T1000 (cell line): ENCODE measurements at regions not wholly inside any gene's neighbourhood (a gene's known extent, or its start where the extent isn't known, plus 50 kb on each side); places are given as distances from the start of the nearest gene placed in this dataset.
A peak's percentile ranks its signal among the peaks of the same experiment; 100 is the strongest.
"Not testable (repeated sequence)": the region's sequence is repeated elsewhere in the genome, so short reads cannot be mapped to it uniquely, and the experiment has no call there.

ENCODE experiments used
- DNase-seq: peaks from one replicate; lab custom pipeline; 2025; ENCODE audit warnings: mixed read lengths; lab: John Stamatoyannopoulos, UW

DNA sequence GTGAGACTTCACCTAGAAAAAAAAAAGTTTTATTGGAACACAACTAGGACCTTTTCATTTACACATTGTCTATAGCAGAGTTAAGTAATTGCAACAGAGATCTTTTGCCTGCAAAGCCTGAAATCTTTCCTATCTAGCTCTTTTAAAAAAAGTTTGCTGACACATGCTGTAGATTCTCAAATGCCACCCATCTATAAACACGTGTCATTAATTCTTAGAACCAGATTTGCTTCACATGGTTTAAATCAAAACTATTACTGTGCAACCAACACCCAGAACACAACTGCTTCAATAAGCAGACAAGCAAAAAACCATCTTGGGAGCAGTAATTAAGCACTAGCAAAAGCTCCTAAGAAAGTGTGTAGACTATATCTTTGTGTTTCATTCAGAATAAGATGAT, 55.0 kb downstream of the OXSM start:
- DNase-seq: no peak

DNA sequence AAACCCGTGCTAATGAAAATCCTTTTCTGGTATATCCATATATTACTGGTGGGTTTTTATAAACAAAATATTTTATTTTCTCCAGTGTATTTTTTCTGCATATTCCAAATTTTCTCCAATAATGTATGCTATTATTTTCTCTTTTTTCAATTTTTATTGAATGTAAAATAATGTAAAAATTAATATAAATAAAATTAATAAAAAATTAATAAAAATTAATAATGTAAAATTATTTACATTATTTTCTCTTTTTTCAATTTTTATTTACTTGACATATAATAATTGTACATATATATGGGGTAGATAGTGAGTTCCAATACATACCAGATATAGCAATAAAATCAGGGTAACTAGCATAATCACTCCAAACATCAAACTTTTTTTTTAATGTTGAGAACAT, 56.4 kb downstream of the OXSM start:
- no peak for DNase-seq

DNA sequence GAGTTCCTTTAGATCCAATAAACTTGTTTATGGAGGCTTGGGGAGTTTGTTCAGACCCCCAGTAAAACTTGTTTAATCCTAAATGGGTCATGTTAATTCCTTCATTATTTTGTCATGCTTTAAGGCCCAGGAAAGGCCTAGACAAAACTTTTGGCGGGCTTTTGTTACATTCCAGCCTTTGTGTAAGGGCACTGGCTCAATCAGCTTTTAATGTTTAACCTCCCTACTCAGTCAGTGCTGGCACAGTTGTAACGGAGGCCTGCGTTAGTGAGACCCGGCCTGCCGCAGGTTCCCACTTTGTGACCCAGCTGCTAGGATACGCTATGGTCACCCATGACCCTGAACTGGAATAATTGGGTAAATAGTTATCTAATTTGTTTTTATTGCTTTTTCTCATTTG, 59.2 kb downstream of the OXSM start:
- DNase-seq: no peak

DNA sequence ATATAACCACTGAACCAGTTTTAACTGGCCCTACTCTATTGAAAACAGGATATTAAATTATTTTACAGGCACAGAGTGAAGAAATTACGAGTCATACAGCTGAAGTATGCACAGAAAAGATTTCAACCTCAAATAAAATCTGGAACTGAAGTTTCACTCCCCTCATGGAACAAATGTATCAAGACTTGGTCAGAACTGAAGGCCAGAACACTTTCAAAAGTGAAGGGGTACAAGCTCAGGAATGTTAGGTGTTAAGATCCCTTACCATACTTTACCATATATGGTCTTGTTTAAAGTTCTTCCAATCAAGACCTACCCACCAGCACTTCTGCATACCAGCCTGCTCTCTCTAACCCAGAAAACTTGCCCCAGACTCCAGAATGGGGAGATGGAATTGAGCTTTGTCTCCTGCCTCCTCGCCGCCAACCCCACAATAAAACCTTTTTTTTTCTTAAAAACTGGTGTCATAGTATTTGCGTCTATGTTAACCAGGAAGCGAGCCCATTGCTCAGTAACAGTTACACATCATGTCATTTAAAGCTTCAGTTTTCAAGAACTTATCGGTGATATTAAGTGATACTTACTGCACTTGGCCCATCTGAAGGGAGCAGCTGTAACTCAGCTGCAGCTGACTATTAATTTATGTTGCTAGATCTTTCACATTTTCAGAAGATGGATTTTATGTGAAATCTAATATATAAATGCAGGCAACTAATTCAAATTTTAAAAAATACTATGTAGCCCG, 59.9 kb downstream of the OXSM start:
- DNase-seq: no peak

DNA sequence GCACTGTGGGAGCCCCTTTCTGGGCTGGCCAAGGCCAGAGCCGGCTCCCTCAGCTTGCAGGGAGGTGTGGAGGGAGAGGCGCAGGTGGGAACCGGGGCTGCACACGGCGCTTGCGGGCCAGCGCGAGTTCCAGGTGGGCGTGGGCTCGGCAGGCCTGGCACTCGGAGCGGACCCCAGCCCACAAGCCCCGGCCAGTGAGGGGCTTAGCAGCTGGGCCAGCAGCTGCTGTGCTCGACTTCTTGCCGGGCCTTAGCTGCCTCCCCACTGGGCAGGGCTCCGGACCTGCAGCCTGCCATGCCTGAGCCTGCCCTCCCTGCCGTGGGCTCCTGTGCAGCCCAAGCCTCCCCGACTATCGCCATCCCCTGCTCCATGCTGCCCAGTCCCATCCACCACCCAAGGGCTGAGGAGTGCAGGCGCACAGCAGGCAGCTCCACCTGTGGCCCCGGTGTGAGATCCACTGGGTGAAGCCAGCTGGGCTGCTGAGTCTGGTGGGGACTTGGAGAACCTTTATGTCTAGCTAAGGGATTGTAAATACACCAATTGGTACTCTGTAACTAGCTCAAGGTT, 61.9 kb downstream of the OXSM start:
- DNase-seq: not testable (repeated sequence)

DNA sequence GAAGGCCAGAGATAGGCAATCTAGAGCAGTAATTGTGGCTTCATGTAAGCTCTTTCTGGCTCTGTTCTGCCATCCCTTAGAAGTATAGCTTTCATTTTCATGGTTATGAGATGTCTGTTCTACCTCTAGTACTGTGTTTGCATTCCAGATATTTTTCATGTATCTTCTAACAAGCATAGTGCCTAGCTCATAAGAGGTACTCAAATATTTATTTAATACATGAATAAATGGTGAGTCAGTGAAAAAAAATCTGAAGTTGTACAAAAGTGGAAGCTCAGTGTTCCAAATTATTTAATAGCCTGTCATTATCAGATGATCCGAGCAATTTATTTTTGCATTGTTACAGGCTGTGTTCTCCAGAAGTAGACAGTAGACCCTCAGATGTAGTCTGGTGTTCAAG, 64.3 kb downstream of the OXSM start:
- no peak for DNase-seq

DNA sequence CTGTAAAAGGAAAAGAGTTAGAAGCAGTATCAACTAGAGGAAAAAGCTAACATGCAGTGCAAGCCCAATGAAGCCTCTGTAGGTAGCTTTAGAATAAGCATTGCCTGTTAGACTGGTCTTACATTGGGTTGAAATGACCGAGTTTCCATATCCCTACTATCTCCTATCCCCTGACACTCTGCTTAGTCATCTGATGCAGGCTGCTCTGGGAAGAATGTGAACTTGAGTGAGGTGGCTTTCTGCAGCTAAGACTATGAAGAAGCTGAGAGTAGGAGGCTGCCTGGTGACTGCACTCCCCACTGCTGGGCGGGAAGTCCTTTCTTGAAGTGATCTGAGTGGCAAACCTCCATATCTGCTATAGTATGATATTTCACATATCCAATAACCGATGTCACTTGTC, 64.7 kb downstream of the OXSM start:
- DNase-seq: no peak

DNA sequence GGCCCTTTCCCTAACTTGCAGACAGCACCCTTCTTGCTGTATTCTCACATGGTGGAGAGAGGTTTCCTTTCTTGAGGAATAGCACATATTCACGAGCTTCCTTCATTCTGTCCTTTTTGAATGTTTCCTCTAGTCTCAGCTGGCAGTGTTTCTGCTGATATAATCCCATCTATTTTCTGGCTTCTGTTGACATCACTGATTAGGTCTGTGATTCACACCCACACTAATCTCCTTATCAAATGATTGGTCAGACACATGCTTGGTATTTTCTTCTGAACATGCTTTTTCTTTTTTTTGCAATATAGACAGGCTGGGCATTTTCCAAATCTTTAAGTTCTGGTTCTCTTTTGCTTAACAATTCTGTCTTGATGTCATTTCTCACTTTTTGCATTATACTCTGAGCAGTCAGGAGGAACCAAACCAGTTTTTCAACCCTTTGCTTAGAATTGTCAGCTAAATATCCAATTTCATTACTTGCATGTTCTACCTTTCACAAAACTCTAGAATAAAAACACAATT, 65.4 kb downstream of the OXSM start:
- no peak for DNase-seq

DNA sequence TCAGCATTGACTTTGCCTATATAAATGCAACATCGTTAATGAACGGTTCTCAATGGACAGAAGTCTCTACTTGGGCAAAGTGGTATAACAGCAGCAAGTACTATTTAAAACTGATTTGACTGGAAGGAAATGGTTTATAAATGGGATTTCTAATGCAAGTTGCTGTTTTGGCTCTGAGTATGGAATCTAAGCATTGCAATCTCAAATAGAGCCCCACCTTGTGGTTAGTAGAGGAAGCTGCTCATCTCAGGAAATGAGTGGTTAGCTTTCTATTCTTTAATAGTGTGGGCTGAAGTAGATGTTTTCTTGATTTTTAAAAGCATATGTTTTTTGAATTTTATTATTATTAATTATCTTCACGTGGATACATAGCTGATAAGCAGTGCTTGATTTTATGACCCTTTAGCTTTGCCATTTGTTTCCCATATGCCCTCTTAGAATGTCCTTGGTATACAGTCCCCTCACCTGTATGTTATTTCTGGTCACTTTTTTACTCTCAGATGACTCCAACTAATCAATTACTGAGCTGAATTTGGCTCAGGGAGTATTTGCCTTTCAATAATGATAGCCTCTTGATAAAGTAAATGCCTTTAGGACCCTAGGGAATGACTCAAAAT, 67.1 kb downstream of the OXSM start:
- DNase-seq: no peak

DNA sequence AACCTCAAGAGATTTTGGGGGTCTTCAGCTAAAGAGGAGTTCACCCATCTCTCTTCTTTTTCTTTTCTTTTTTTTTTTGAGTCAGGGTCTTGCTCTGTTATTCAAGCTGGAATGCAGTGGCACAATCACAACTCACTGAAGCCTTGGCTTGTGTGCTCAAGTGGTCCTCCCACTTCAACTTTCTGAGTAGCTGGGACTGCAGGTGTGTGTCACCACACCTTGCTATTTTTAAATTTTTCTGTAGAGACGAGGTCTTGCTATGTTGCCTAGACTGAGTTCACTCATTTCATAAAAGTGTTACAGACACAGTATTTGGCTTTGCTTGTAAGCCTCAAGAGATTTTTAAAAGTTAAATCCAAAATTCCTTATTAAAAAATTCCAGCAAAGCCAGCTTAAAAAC, 71.7 kb downstream of the OXSM start:
- no peak for DNase-seq

DNA sequence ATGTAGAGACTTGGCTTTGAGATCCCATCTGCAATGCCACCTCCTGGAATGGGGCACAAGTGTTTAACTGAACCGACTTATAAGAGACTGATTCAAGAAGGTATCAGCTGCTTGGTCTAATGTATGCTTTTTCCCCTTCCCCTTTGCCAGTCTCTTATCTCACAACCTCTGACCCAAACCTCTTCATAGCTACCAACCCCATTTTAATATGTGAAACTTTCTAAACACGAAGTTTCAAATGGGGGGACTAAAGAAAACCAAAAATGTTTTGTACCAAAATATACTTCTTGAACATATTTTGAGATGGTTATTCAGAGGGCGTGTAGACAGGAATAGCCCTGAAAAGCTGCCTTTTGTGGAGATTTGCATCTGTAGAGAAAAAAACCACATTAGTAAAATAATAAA, 73.1 kb downstream of the OXSM start:
- no peak for DNase-seq

DNA sequence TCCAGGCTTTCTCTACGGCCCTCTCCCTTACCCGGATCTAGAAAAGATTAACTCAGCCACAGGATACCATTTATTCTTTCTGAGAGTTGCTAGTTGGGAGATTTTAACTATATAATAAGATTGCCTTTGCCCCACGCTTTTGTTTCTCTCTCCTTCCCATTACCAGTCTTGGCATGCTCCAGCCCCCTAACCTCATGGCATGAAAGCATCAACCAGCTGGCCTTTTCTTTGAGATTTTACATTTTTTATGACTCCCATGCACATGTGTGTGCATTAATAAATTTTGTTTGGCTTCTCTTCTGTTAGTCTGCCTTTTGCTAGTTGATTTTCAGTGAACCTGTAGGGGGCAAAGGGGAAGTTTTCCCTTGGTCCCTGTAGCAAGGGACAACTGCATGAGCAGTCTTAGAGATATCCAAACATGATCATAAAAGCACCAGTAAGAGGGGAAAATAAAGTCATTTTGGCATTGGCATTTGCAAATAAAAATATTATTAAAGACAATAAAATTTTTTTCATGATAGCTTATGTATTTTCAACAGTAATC, 73.6 kb downstream of the OXSM start:
- DNase-seq: no peak

DNA sequence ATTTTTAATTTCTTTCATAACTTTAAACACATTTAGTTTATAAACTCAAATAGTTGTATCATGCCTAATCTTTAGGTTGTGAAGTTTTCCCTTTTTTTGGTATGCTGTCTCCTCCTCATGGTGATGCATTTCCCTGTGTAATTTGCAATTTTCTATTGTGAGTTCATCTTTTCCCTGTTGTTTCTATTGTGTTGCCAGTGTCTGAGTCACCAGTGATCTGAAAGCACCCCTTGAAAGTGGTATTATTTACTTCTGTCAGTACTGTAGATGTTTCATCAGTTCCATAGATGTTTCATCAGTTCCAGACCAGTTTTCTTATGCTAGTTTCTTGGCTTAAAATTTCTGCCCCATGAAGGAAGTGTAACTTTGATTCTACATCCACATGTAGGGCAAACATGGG, 80.6 kb downstream of the OXSM start:
- DNase-seq: no peak

DNA sequence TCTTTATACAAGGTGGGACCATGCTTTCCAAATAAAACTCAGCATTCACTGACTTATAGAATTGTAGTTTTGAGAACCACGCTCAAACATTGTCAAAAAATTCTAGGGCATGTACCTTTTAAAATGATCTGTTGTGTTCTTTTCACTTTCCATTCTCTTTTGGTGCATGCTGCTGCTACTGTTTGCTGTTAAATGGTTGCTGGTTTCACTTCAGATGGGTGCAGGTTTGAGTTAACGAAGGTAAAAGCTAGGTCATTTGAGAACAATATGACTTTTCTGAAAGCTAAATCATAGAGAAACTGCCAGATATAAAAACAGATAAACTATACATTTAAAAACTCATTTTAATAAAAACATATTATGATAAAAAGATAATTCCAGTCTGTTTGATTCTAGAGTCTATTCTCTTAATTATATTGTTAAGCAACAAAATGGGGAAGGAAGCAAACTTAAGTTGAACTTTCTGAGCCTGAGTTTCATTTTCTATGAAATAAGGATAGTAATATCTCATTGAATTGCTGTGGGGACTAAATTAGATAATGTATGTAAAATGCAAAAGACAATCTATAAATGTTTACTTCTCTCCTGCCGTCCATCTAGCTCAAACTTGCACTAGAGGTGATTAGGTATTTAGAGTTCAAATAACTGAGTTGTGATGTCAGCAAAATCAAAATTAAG, 82.4 kb downstream of the OXSM start:
- no peak for DNase-seq

DNA sequence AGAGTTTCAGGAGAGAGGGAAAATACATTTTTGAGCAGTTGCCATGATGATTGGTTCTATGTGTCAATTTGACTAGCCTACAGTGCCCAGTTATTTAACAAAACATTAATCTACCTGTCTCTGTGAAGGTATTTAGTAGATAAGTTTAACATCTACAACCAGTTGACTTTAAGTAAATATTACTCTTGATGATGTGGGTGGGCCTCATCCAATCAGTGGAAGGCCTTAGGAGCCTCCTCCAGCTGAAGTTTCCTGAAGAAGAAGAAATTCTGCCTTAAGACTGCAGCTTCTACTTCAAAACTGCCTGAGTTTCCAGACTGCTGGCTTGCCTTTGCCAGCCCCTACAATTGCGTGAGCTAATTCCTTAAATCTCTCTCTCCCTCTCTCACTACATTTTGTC, 93.6 kb downstream of the OXSM start:
- no peak for DNase-seq

DNA sequence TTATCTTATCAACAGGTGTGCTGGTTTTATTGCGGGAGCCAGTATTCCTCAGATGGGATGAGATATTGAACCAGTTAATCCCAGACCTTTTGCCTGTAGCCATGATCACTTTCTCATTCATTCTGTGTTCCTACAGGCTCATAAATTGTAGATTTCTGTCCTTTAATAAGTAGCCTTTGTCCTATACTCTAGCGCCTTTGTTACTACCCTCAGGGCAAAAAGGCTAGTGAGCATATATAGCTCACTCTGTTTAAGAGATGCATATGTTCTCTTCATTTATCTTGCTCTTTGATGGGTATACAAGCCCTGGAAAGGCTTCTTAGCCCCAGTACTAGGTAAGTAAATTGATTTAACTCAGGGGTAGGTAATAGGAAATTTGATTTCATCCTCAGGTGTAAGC, 95.1 kb downstream of the OXSM start:
- no peak for DNase-seq

DNA sequence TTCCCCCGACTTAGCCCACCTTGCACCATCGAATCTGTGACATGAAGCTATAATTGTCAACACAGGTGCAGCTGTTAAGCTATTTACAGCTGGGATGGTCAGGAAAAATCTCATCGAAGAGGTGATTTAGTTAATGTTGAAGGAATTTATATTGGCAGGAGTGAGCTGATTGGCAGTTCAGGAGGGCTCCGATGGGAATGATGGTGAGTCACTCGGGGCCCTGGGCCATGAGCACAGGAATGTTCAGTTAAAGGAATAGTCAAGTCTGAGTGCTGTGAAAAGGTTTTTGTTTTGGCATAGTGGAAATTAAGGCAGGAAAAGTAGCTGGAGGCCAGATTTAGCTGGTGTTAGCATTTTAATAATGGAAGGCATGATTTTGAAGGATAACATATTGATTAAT, 95.7 kb downstream of the OXSM start:
- DNase-seq: peak; percentile 46

DNA sequence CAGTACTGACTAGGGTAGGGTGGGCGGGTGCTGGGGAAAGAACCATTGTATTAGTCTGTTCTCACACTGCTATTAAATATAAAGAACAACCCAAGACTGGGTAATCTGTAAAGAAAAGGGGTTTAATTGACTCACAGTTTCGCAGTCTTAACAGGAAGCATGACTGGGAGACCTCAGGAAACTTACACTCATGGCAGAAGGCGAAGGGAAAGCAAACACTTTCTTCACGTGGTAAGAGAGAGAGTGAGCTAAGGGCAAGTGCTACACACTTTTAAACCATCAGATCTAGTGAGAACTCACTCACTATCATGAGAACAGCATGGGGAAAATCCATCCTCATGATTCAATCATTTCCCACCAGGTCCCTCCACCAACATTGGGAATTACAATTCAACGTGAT, 98.0 kb downstream of the OXSM start:
- DNase-seq: no peak

DNA sequence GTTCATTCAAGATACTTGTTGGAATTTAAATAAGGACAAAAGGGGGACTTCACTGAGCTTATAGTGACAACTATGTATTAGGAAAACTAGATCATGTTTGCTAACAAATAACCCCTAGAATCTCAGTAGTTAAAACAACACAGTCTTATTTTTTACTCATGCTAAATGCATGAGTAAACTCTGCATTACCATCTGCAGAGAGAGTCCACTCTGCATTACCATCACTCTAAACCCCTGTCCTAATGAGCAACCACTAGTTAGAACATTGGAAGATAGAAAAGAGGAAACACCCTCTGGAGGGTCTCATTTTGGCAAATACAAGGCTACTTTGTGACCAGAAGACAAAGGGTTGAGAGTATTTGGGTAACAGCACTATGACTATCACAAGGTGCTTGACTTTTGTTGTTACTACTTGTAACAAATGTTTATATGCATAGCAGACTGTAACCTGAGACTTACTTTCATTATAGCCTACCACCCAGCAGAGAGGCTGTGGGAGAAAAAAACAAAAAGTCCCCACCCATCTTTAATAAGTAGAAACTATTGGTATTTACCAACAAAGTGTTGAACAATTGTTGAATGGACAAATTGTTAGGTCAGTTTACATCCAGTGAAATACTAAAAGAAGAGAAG, 99.1 kb downstream of the OXSM start:
- no peak for DNase-seq

DNA sequence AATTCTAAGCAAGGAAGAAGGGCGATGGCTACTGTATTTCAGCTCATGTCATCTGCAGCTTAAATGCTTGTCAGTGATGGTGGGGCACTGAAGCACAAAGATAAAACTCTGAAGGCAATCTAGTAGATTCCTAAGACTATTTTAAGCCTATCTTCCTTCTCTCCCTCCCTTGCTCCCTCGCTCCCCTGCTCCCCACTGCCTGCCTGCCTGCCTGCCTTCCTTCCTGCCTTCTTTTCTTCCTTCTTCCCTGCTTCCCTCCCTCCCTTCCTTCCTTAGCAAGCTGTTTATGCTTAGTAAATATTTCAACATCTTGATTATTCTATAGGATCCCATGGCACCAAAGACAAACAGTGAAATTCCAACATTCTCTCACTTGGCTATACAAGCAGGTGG, 99.6 kb downstream of the OXSM start:
- DNase-seq: no peak

DNA sequence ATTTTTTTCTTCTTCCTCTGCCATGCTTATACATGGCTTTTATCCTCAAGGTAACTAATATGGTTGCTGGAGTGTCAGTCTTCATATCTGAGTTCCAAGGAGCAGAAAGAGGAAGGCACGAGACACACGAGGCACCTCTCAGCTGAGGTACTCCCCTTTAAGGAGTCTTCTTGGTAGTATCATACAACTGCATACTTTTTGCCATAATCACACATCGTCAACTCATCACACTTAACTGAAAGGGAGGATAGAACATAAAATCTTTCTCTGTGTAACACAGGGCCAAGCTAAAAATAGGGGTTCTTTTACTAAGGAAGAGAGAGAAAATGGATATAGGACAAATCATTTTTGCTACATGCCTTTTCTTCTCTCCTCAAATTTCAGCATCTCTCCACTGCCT, 104.2 kb downstream of the OXSM start:
- DNase-seq: no peak

DNA sequence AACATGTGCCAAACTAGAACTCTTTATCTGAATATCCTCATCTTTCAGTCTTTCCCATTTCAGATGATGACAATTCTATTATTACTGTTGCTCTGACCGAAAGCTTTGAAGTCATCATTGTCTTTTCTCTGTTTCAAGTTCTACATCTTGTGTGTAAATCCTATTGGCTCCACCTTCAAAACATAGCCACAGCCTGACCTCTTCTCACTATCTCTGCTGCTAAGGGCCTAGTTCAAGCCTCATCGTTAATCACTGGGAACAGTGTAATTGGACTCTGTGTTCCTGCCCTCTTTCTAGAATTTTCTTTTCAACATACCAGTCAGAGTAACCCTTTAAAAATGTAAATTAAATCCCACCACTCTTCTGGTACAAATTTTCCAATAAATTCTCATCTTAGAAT, 105.1 kb downstream of the OXSM start:
- no peak for DNase-seq
